ENCODE measurements at regions not wholly inside any gene's neighbourhood (a gene's known extent, or its start where the extent isn't known, plus 50 kb on each side); places are given as distances from the start of the nearest gene placed in this dataset.

- TF ChIP-seq SP1 (IDR thresholded peaks at IDR 0.05; ENCODE audit: low read depth) (no peak), ZFX (IDR thresholded peaks at IDR 0.05) (no peak), EZH2phosphoT487 (IDR thresholded peaks at IDR 0.05; ENCODE audit: borderline replicate concordance) (no peak), ELF1 (IDR thresholded peaks at IDR 0.05; ENCODE audit: borderline replicate concordance, low read depth) (no peak), YY1 (IDR thresholded peaks at IDR 0.05; ENCODE audit: extremely low read depth, insufficient replicate concordance, low read depth, low read length) (no peak), EGR1 (IDR thresholded peaks at IDR 0.05; ENCODE audit: low read depth) (no peak), FOSL1 (IDR thresholded peaks at IDR 0.05; ENCODE audit: low read depth) (no peak), EZH2 (IDR thresholded peaks at IDR 0.05) (no peak), ZNF274 (IDR thresholded peaks at IDR 0.05; ENCODE audit: low read depth, low read length) (no peak), CEBPB (IDR thresholded peaks at IDR 0.05; ENCODE audit: low read depth) (no peak), RAD21 (IDR thresholded peaks at IDR 0.05; ENCODE audit: low read depth) (no peak), POLR2A (IDR thresholded peaks at IDR 0.05; ENCODE audit: borderline replicate concordance, extremely low read depth, insufficient read depth, insufficient read length) (no peak), CBX3 (IDR thresholded peaks at IDR 0.05; ENCODE audit: low read depth) (no peak), POLR2AphosphoS5 (IDR thresholded peaks at IDR 0.05; ENCODE audit: low read depth, low read length) (no peak), REST (IDR thresholded peaks at IDR 0.05; ENCODE audit: low read depth) (no peak), SRF (IDR thresholded peaks at IDR 0.05; ENCODE audit: low read depth) (no peak), ATF3 (IDR thresholded peaks at IDR 0.05) (no peak), CTCF (IDR thresholded peaks at IDR 0.05 in 2 of 3, conservative IDR thresholded peaks at IDR 0.05 in 1 of 3; ENCODE audit: borderline replicate concordance in 1 of 3, insufficient read depth in 1 of 3, low read depth in 2 of 3, low read length in 2 of 3) (no peak), TCF7L2 (IDR thresholded peaks at IDR 0.05; ENCODE audit: borderline replicate concordance, extremely low read depth, insufficient read depth, insufficient read length) (no peak)
- ChIA-PET RAD21 (ENCODE audit: low non-redundant PET in 1 of 2, low total read pairs in 2 of 2, uncharacterized antibody in 2 of 2, unreplicated experiment in 2 of 2) (no interaction called here), POLR2A (no interaction called here), CTCF (no interaction called here)
- H3K9ac ChIP-seq (ENCODE audit: low read length) = no peak overlapping the region
- H3K27ac ChIP-seq (ENCODE audit: low read depth, low read length) = no peak overlapping the region
- BruUV-seq (replicated peaks) = no TSS peak
- no peak for ATAC-seq
- no peaks in the 10 kb centered on the region for H3K9me2 ChIP-seq (ENCODE audit: insufficient read depth)
- intact Hi-C loops (cut with micrococcal nuclease) = no loop called here
- no peaks in the 10 kb centered on the region for H3K27me3 ChIP-seq (ENCODE audit: insufficient read depth, low read length)
- H3K79me2 ChIP-seq (ENCODE audit: insufficient read depth, low read length) = no peaks in the 10 kb centered on the region
- H2AFZ ChIP-seq (ENCODE audit: low read depth, low read length, poor library complexity, severe bottlenecking) = no peak overlapping the region
- H3K36me3 ChIP-seq (ENCODE audit: control insufficient read depth in 1 of 2, insufficient read depth in 2 of 2, low read length in 2 of 2) = no peaks in the 10 kb centered on the region
- DNase-seq (ENCODE audit: low read depth, low spot score) = no peak
- no peak overlapping the region for H3K4me2 ChIP-seq (ENCODE audit: low read length)
- H3K4me3 ChIP-seq (replicated peaks in 1 of 2; ENCODE audit: low read depth in 1 of 2, low read length in 2 of 2) = no peak overlapping the region
- no peaks in the 10 kb centered on the region for H4K20me1 ChIP-seq (ENCODE audit: insufficient read depth)
- no peaks in the 10 kb centered on the region for H3K4me1 ChIP-seq (ENCODE audit: control insufficient read depth in 1 of 2, insufficient read depth in 2 of 2, low read length in 2 of 2)
- H3K9me3 ChIP-seq (ENCODE audit: control insufficient read depth in 1 of 2, insufficient read depth in 1 of 2, low read depth in 1 of 2, low read length in 2 of 2) = peaks cover 5 to 16% of the 10 kb centered on the region in 2 experiments; a peak in 2 of 4 replicates
Observed at GRCh38 chr21:19830446-19830845, 1167.8 kb upstream of the NCAM2 start.

Data from HCT116 (cell line).